A673 (cell line): ENCODE measurements at regions not wholly inside any gene's neighbourhood (a gene's known extent, or its start where the extent isn't known, plus 50 kb on each side); places are given as distances from the start of the nearest gene placed in this dataset.

Experiments used
- BruUV-seq: library from RNA; stranded (reverse); fragments of 400-500 nt; replicated peaks from 2 replicates; lab custom pipeline; 2021; lab: Mats Ljungman, UMichigan
- CTCF ChIA-PET: fragments of 300-600 bp; sonication (Branson Sonifier 250); formaldehyde crosslinking; loops from one replicate; lab custom pipeline; 2022; ENCODE audit warnings: antibody characterized with exemption; lab: Charles Lee
- POLR2A ChIA-PET: fragments of 300-600 bp; sonication (Branson Sonifier 250); formaldehyde crosslinking; loops from one replicate; lab custom pipeline; 2022; ENCODE audit warnings: antibody characterized with exemption; ENCODE audit not compliant: low non-redundant PET; lab: Charles Lee
- DNase-seq: peaks from one replicate; pipeline ENCODE4 v3.0.0-alpha.2; 2015; ENCODE audit warnings: low spot score
- H3K27ac ChIP-seq: fragments of 200-600 bp; sonication (generic); 2 replicates; pipeline ENCODE4 v1.5.1; 2016; ENCODE audit warnings: mixed run types, low read depth, mild to moderate bottlenecking, mixed read lengths, antibody characterized with exemption, low read length; ENCODE audit not compliant: poor library complexity, severe bottlenecking
- H3K27me3 ChIP-seq: fragments of 200-600 bp; sonication (generic); replicated peaks from 2 replicates; pipeline ENCODE4 v1.6.1; 2017; ENCODE audit warnings: mixed run types, low read depth, mild to moderate bottlenecking, mixed read lengths, antibody characterized with exemption, low read length; ENCODE audit not compliant: insufficient read depth, poor library complexity
- H3K36me3 ChIP-seq: fragments of 200-600 bp; sonication (generic); 2 replicates; pipeline ENCODE4 v1.6.1; 2016; ENCODE audit warnings: mixed run types, mild to moderate bottlenecking, mixed read lengths, antibody characterized with exemption, low read length; ENCODE audit not compliant: insufficient read depth, poor library complexity, severe bottlenecking
- H3K4me1 ChIP-seq: fragments of 200-600 bp; sonication (generic); 2 replicates; pipeline ENCODE4 v1.6.1; 2017; ENCODE audit warnings: mixed run types, mild to moderate bottlenecking, mixed read lengths, antibody characterized with exemption, low read length; ENCODE audit not compliant: insufficient read depth, poor library complexity, severe bottlenecking
- H3K4me3 ChIP-seq: fragments of 200-600 bp; sonication (generic); 2 replicates; pipeline ENCODE4 v1.5.1; 2016; ENCODE audit warnings: low read depth, mixed run types, mild to moderate bottlenecking, mixed read lengths, low read length; ENCODE audit not compliant: poor library complexity, severe bottlenecking
- H3K9me3 ChIP-seq: fragments of 200-600 bp; sonication (generic); 2 replicates; pipeline ENCODE4 v1.6.1; 2016; ENCODE audit warnings: mixed run types, low read depth, mild to moderate bottlenecking, mixed read lengths, antibody characterized with exemption, low read length; ENCODE audit not compliant: poor library complexity, severe bottlenecking
- CTCF ChIP-seq: fragments of 300-800, 200-600 bp; sonication (generic); conservative IDR thresholded peaks from 2 replicates; pipeline ENCODE4 v1.5.1; 2017; ENCODE audit warnings: low read depth, mild to moderate bottlenecking, antibody characterized with exemption, low read length, moderate library complexity, mixed read lengths
- EZH2 ChIP-seq: fragments of 200-600 bp; sonication (generic); IDR thresholded peaks from 2 replicates; pipeline ENCODE4 v1.6.1; 2017; ENCODE audit warnings: borderline replicate concordance, low read depth, mild to moderate bottlenecking, mixed read lengths, antibody characterized with exemption, low read length; ENCODE audit not compliant: poor library complexity, severe bottlenecking
- intact Hi-C: fragments of 100-400 bp; cut with micrococcal nuclease; formaldehyde crosslinking; loops from one replicate; pipeline ENCODE4 v1.10.0; 2022; ENCODE audit not compliant: unreplicated experiment

GRCh38 chr9:135220601-135221575 is 133.4 kb downstream of the OLFM1 start:
- Histone ChIP-seq H3K4me3 (no peak overlapping the region), H3K36me3 (no peaks in the 10 kb centered on the region), H3K9me3 (no peaks in the 10 kb centered on the region), H3K27ac (no peak overlapping the region), H3K27me3 (no peaks in the 10 kb centered on the region), H3K4me1 (peaks cover 63% of the 10 kb centered on the region)
- no peak for DNase-seq
- ChIA-PET CTCF (no interaction called here), POLR2A (interaction anchor here (0.7 kb wide), 1 partner anchor 544 kb away, joined by 5 read pairs; no protein-coding TSS in a partner anchor)
- TF ChIP-seq CTCF (no peak), EZH2 (no peak)
- BruUV-seq, result no TSS peak
- intact Hi-C loops, result no loop called here

- ChIA-PET CTCF (no interaction called here), POLR2A (no interaction called here)
- DNase-seq, result no peak
- Histone ChIP-seq H3K9me3 (no peaks in the 10 kb centered on the region), H3K27me3 (no peaks in the 10 kb centered on the region), H3K4me3 (no peak overlapping the region), H3K27ac (peak overlapping the region; percentile 34), H3K4me1 (peaks cover 59% of the 10 kb centered on the region), H3K36me3 (no peaks in the 10 kb centered on the region)
- TF ChIP-seq CTCF (no peak), EZH2 (no peak)
- intact Hi-C loops, result no loop called here
- BruUV-seq, result no TSS peak
Measured at GRCh38 chr9:135221576-135221950, 134.1 kb downstream of the OLFM1 start.

- Histone ChIP-seq H3K9me3 (no peaks in the 10 kb centered on the region), H3K4me3 (no peak overlapping the region), H3K4me1 (peaks cover 54% of the 10 kb centered on the region), H3K27me3 (no peaks in the 10 kb centered on the region), H3K27ac (peak overlapping the region; percentile 34), H3K36me3 (no peaks in the 10 kb centered on the region)
- BruUV-seq, result no TSS peak
- no peak for TF ChIP-seq EZH2
- 0 out of 2 replicates have a peak, but pooled peaks have one; percentile 25 for TF ChIP-seq CTCF
- CTCF ChIA-PET, result interaction anchor here (0.7 kb wide), 1 partner anchor 46 kb away, joined by 4 read pairs; no protein-coding TSS in a partner anchor
- DNase-seq, result no peak
- intact Hi-C loops, result no loop called here
- POLR2A ChIA-PET, result no interaction called here
Measured at GRCh38 chr9:135221951-135222631, 134.6 kb downstream of the OLFM1 start.
